ENCODE measurements at regions not wholly inside any gene's neighbourhood (a gene's known extent, or its start where the extent isn't known, plus 50 kb on each side); places are given as distances from the start of the nearest gene placed in this dataset.
"Not testable (repeated sequence)": the region's sequence is repeated elsewhere in the genome, so short reads cannot be mapped to it uniquely, and the experiment has no call there.

DNA sequence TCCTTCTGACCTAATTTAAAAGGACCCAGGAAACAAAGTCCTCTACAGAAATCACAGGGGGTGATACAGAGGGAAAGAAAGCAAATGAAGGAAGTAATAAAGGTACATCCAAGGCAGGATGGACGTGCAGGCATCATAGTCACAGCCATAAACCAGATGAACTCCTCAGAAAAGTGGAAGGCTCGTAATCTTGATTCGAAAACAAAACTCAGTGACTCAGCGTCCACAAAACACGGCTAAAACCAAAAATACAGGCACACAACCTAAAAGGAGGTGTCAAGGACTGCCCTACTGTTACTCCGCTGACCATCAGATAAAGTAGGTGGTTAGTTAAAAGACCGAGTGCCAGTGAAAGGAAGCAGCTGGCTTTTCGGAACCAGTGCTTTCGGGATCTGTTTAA lies 81.5 kb downstream of the TRIM69 start:
- not testable (repeated sequence) for DNase-seq

DNA sequence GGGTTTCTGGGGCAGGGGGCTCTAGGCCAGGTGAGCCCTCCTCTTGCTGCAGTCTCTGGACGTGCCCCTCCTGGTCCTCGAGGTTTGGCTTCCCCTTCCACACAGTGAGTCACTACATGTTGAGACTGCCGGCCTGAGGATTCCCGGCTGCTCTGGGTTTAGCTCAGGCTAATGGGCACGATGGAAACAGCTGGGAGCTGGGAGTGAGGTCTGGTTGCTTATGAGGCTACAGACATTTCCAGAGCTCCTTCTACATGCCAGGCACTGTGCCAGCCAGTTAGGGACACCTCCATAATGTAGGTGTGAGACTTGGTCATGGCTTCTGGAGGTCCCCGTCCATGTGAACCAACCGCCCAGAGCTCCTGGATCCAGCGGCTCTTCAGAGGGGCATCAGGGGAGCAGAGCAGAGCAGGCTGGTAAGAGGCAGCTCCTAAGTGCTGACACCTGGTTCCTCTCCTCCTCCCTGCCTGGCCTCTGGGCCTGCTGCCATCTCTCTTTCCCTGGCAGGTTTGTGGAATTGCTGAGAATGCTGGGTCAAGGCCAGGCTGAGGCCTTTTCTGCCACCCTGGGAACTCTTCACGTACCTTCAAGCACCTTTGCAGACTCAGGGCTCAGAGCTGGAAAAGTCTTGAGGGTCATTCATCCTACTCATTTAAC lies 83.1 kb downstream of the TRIM69 start:
- peak; percentile 47 for DNase-seq

GRCh38 chr15:44820535-44820934 lies 84.2 kb downstream of the TRIM69 start:
- not testable (repeated sequence) for DNase-seq

DNA sequence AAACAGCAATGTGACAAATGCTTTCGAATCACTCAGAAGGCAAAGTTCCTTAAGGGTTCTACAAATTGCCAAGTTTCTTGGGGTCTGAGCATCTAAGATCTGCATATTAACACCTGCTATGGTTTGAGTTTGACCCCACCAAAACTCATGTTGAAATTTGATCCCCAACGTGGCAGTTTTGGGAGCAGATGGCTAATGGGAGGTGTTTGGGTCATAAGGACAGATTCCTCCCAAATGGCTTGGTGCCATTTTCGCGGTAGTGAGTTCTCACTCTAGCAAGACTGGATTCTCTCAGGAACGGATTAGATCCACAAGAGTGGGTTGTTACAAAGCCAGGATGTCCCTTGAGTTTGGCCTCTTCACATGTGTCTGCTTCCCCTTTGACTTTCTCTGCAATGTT lies 84.6 kb downstream of the TRIM69 start:
- peak; percentile 49 for DNase-seq

DNA sequence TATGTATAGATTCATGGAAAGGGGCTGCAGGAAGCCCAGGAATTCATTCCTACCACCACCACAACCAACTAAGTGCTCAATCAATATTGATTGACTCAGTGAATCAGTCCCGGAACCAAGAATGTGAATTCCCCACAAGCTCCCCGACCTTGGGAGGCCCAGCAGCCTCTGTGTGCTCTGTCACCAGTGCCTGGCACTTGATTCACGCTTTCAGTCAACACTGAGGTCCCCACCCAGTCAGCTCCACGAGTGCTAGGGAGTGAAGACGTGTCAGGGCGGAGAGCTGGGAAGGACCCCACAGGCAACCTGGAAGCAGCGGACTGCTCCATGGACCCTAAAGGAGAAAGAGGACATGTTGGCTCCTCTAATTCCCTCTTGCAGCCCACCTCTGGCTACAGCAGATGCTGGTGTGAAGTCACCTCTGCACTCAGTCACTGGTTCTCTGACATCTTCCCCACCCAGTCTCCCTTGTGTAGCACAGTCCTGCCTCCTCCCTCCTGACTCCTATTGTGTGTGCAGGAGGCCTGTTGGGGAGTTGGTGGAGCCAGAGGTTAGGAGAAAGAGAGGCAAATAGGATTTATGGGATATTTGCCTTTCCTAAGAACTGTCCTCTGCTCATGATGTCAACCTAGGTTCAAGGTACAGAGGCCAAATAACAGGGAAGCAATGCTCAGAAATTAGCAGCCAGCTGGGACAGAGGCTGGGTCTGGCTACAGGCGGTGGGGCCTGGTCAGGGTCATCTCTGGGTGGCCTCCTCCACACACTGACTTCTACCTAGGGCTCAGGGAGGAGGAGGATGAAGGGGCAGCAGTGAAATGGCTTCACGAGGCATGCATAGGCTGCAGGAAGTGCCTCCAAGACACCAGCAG lies 88.2 kb downstream of the TRIM69 start:
- DNase-seq: not testable (repeated sequence)

DNA sequence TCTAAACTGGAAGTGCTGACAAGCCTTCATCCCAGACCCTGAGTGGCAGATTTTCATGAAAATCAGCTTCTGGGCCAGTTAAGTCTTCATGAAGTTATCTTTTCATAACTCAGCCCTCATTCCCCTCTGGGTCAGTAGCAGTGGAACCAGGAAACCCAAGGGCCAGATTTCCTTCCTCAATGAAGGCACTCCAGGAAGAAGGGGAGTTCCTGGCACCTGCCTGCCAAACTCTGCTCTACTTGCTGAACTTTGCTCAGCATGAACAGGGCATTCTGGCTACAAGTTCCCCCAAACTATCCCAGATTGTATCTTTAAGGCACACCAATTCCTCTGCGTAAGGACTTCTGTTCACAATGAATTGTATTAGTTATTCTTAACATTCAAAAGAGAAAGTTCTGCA lies 90.3 kb downstream of the TRIM69 start:
- not testable (repeated sequence) for DNase-seq

DNA sequence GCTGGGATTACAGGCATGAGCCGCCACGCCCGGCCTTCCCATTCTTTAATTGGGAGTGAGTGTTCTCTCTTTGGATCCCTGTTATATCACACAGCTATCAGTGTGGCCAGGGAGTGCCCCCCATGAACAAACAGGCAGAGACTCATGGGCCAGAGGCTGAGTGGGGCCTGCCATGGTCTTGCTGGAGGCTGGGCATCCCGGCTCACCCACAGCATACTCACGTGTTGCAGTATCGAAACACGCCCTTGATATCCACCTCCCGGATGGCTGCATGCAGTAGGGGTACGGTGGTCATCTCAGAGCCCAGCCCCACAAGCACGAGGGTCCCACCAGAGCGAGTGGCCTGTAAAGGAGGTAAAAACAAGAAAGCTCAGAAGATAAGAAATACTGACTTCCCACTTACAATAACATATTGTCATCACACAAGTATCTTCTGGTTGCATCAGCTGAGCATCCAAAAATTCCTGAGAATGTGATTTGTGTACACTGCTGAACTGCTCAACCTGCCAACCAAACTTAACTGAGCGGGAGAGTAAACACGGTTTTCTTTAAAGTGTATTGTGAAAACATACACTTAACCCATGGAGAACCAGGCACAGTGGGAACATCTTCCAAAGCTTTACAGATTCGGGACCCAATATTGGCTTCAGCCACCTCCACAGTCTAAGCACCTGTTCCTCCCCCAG lies 92.0 kb downstream of the TRIM69 start:
- DNase-seq: not testable (repeated sequence)

- DNase-seq: not testable (repeated sequence)
Measured at GRCh38 chr15:44829150-44829549, 92.8 kb downstream of the TRIM69 start.

GRCh38 chr15:44830692-44831408 lies 94.5 kb downstream of the TRIM69 start:
- not testable (repeated sequence) for DNase-seq

GRCh38 chr15:44831409-44831741 lies 95.0 kb downstream of the TRIM69 start:
- not testable (repeated sequence) for DNase-seq

- DNase-seq: not testable (repeated sequence)
Measured at GRCh38 chr15:44832133-44832532, 95.8 kb downstream of the TRIM69 start.

DNA sequence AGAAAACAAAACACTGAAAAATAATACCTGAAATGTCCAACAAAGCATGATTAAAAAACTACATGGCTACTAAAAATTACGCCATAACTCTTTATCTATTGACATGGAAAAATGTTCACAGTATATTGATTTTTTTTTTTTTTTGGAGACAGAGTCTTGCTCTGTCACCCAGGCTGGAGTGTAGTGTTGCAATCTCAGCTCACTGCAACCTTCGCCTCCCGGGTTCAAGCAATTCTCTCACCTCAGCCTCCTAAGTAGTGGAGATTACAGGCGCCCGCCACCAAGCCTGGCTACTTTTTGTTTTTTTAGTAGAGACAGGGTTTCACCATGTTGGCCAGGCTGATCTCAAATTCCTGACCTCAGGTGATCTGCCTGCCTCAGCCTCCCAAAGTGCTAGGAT lies 96.8 kb downstream of the TRIM69 start:
- DNase-seq: not testable (repeated sequence)

- DNase-seq: not testable (repeated sequence)
Measured at GRCh38 chr15:44833761-44834160, 97.4 kb downstream of the TRIM69 start.

GRCh38 chr15:44835082-44835481 lies 98.8 kb downstream of the TRIM69 start:
- DNase-seq: not testable (repeated sequence)

DNA sequence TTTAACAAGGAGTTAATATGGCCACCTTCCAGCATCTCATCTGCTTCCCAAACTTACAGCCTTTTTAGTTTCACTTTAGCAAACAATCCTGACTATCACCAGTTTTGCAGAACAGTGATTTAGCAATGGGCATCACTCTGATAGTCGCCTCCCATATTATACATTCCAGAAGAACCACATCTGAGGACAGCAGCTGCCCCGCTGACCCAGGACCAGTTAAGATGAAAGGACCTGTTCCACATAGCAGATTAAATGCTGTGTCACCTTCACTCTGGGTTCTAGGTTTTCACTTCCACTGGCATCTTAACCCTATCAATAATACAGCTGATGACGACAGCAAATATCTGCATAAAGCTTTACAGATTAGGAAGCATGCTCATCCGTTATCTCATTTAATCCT lies 99.8 kb downstream of the TRIM69 start:
- no peak for DNase-seq

DNA sequence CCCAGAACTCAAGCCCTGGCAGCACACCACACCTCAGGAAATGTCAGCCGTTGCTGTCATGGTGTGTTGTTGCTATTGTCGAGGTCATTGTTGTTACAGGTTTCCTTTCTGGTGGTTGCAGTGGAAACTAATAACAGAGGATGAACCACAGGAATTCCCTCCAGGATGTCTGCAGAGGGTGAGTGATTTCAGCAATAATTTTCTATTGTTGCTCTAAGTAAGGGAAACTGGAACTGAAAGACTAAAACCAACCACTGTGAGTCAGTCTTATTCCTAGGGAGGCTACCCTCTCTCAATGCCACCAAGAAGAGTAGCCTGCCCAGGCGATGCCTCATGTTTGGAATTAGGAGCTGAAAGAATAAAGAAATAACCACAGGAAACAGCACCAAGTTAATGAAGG lies 102.6 kb downstream of the TRIM69 start:
- DNase-seq: not testable (repeated sequence)

DNA sequence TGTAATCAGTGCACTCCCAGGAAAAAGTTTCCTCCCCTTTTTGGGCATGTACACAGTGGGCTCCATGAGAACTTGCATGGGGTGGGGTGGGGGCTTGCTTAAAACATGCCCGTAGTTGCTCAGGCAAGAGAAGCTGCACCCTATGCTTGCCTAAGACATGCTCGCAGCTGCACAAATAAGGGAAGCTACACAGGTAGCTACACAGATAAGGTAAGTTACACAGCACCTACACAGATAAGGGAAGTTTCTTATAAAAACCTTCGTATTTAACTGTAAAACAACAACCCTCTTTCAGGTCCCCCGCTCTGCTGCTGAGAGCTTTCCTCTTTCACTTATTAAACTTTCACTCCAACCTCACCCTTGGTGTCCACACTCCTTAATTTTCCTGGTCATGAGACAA lies 105.4 kb downstream of the TRIM69 start:
- DNase-seq: not testable (repeated sequence)

DNA sequence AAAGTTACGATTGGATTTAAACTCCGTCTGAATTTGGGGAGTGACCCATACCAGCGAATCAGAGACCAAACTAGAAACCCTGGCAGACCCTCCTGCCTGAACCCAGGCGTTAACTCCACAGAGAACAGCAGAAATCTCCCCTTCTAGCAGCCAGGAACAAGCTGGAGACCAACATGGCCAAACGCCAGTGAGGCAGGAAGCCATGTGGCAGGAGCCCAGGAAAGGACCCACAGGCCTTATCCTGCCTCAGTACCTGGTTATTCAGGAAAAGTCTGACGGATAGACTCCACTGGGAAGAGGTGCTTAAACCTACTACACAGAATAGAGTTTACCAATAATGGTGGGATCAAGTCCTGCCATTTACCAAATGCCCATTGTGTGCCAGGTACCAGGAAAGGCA lies 106.6 kb downstream of the TRIM69 start:
- DNase-seq: not testable (repeated sequence)

GRCh38 chr15:44844936-44845335 lies 108.6 kb downstream of the TRIM69 start:
- DNase-seq: not testable (repeated sequence)

DNA sequence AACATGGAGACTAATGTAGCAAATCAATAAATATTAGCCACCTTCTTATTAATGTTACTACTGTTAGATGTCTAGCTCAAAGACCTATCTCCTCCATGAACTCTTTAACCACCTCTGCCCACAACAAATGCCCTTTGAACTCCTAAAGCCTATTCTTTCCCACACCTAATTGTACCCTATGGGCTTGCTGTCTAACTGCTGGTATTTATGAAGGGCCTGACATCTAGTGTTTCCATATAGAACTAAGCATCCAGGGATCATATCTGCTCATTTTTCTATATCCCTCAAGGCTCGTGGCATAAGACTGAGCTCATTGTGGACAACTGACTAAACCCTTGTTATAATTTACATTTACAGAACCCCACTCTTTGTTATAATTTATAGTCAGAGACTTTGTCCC lies 109.8 kb downstream of the TRIM69 start:
- not testable (repeated sequence) for DNase-seq

DNA sequence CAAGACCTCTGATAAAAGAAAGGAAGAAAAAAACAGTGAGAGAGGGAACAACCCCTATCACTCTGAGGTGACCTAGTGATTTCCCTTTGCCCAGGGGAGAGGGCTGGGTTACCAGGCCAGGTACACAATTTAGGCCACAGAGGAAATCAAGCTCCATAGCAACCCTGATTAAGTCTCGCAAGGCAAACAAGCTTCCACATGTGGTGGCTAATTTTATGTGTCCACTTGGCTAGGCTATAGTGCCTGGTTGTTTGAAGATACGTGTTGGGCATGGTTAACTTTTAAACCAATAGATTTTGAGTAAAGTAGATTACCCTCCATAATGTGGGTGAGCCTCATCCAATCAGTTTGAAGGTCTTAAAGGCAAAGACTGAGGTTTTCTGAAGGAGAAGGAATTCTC lies 108.9 kb upstream of the TERB2 start:
- DNase-seq: not testable (repeated sequence)

- not testable (repeated sequence) for DNase-seq
Measured at GRCh38 chr15:44848859-44849258, 107.6 kb upstream of the TERB2 start.

All from DMS 273 treated with DMSO at 0.1 percent for 48 hours (cell line).